ENCODE measurements at regions not wholly inside any gene's neighbourhood (a gene's known extent, or its start where the extent isn't known, plus 50 kb on each side); places are given as distances from the start of the nearest gene placed in this dataset.

DNA sequence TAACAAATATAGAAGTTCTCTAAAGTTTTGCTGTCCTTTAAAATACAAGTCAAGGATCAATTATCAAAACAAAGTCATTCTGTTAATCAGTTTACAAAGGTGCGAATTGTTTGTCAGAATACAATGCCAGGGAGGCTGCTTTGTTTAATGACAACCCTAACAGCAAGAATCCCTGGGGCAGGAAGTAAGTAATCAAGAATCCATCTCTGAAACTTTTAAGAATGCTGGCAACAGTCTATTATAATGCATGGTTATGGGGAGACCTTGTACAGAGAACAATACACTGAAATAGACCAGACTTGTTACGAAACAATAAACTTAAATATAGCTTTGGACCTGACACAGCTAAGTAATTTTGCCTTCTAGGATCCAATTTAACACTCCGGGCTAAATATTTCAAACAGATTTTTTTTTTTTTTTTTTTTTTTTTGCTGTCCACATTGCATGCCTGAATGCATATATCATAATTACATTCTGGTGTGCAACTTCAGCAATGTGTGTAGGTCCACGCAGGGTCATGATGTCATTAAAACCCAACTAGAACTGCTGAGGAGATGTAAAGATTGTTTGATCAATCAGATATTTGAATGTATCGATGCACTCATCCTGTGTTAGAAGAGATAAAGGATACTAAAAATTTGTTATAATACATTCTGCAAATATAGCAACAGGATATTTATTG lies 421.3 kb downstream of the CETN3 start:
- Mint-ChIP-seq H3K36me3 (no peaks in the 10 kb centered on the region), H3K27ac (no peak overlapping the region), H3K9me3 (peaks cover 1 to 18% (median 7%) of the 10 kb centered on the region in 6 donors), H3K4me3 (no peak overlapping the region), H3K27me3 (ENCODE audit: low read depth in 3 of 3) (peaks cover 0 to 2% (median 0%) of the 10 kb centered on the region in 3 donors), H3K4me1 (no peaks in the 10 kb centered on the region)
- DNase-seq = no peak

DNA sequence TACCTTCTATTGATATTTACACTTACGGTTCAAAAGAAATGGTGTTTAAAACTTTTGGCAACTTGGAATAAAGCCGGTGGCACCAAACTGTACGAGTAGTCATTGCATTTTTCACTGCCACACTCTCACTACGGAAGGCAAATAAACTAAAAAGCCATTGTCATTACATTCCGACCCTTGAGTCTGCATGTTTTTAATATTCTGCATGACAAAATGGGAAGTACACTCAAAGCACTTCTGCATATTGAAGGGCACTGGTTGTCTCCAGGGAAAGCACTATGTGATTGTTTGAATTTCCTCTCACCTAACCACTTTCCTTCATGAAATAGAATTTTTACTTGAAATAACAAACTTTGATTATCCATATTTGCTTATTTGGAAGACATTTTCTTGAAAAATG lies 426.3 kb downstream of the CETN3 start:
- H3K4me1 Mint-ChIP-seq = no peaks in the 10 kb centered on the region
- H3K36me3 Mint-ChIP-seq = no peaks in the 10 kb centered on the region

DNA sequence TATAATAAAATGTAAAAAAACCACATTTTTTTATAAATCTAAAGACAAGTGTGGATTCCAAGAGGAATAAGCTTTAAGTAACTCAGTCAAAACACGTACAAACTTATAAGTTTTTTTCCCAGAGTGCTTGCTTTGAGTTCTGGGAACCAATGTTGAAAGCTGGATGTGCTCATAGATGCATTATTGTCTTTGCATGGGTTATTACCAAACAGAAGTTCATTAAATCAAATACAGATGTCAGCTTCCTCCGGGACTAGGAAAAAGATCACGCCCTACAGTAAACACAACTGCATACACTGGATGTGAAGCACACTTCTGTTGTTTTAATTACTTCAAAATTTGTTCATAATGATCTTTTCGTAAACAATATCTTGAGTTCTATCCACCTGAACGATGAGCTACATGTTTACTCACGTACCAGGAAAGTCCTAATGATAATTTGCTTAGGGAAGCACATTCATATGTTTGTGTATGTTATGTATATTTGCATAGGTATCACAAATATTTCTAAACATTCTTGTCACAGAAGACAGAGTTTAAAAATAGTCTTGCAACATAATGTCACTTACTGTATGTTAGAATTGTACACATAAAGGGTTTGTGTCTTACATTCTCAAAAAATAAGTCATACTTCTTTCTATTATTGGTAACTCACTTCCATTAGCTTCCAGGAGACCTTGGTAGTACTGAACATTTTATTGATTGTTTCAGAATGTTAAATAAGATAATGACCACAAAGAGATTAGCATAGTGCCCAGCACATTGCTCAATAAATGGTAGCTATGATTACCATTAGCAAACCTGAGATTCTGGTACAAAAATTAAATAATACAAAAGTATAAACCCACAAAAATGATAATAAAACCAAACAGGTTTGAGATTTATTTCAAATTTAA lies 427.4 kb downstream of the CETN3 start:
- Mint-ChIP-seq H3K36me3 (no peaks in the 10 kb centered on the region), H3K27me3 (ENCODE audit: low read depth in 3 of 3) (no peaks in the 10 kb centered on the region), H3K4me3 (no peak overlapping the region), H3K9me3 (peaks cover 0 to 11% (median 2%) of the 10 kb centered on the region in 6 donors), H3K27ac (no peak overlapping the region), H3K4me1 (no peaks in the 10 kb centered on the region)
- no peak for DNase-seq

More for the DNA sequence above, 426.3 kb downstream of the CETN3 start:
- no peak overlapping the region for H3K27ac Mint-ChIP-seq
- H3K27me3 Mint-ChIP-seq (ENCODE audit: low read depth in 3 of 3) = no peaks in the 10 kb centered on the region
- peaks cover 0 to 20% (median 3%) of the 10 kb centered on the region in 6 donors for H3K9me3 Mint-ChIP-seq
- no peak overlapping the region for H3K4me3 Mint-ChIP-seq
- DNase-seq = no peak

DNA sequence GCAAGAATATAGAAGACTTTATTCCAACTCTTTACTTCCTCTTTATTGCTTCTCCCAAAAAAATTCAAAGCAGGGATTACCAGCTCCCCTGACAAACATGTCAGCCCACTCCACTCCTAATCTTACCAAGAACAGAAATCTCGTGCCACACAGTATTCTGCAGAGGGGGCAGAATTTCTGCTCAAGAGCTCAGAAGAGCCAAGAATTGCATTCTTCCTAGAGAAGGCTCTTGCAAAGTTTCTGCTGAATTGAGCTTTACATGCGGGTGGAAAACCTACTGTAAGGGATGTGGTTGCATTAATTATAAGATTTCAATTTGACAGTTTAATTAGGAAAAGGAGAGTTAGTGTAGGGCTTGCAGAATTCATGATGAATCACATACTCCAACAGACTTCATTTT lies 428.5 kb downstream of the CETN3 start:
- Mint-ChIP-seq H3K4me3 (no peak overlapping the region), H3K36me3 (no peaks in the 10 kb centered on the region), H3K4me1 (no peaks in the 10 kb centered on the region), H3K27me3 (ENCODE audit: low read depth in 3 of 3) (no peaks in the 10 kb centered on the region), H3K9me3 (peaks cover 0 to 7% (median 1%) of the 10 kb centered on the region in 6 donors), H3K27ac (no peak overlapping the region)
- DNase-seq = no peak

DNA sequence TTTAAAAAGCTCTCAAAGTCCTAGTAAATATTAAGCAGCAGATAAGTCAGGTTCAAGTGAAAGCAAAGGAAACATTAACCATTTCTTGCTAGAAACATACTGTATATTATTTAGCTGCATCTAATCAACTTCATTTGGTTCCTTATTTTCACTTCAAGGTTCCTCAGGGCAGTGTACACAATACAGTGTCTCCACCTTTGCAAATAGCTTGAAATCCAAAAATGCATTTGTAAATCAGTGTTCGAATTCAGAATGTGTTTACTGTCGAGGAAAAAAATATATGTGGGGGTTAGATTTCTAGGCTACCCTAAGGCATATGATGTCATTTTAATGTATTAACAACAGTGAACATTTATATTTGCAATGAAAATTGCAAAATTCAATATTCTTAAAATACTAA lies 436.0 kb downstream of the CETN3 start:
- Mint-ChIP-seq H3K27ac (no peak overlapping the region), H3K27me3 (ENCODE audit: low read depth in 3 of 3) (no peaks in the 10 kb centered on the region), H3K4me3 (no peak overlapping the region), H3K9me3 (peaks cover 0 to 10% (median 5%) of the 10 kb centered on the region in 6 donors), H3K36me3 (no peaks in the 10 kb centered on the region), H3K4me1 (no peaks in the 10 kb centered on the region)
- DNase-seq = no peak

DNA sequence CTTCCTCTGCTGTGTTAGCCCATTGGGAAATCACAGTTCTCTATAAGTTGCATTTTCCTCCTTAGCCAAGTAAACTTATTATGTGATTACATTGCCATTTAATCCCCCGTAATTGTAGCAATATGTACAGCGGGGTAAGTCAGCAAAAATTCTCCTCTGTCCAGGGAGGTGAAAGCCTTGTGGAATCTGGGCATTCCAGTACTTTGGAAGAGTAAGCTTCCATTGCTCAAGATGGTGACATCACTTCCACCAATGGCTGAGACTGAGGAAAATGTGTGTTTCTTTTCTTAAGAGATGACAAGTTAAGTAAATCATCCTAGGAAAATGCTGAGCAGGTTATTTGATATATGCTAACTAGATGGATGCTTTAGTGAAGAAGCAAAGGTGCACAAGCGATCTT lies 436.7 kb downstream of the CETN3 start:
- H3K4me1 Mint-ChIP-seq = no peaks in the 10 kb centered on the region
- H3K27ac Mint-ChIP-seq = no peak overlapping the region
- no peaks in the 10 kb centered on the region for H3K36me3 Mint-ChIP-seq
- no peak for DNase-seq
- H3K9me3 Mint-ChIP-seq = peaks cover 0 to 10% (median 4%) of the 10 kb centered on the region in 6 donors
- no peaks in the 10 kb centered on the region for H3K27me3 Mint-ChIP-seq (ENCODE audit: low read depth in 3 of 3)
- no peak overlapping the region for H3K4me3 Mint-ChIP-seq

DNA sequence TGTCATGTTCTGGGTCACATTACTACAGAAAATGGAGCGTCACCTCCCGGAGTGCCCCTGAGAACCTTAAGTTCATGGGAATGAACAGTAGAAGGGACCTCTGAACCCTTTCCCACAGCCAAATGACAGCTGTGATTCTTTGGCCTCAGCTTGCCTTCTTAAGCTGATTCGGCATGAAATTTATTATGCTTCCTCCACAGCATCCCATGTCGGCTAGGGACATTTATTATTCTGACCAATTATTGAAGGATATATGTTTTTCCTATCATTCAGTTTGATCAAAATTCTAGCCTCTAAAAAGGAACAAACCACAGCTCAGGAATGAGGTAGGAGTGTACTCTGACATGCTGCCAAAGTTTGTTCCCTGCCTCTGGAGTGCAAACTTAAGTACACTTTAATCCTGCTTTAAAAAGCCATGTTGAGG lies 440.6 kb downstream of the CETN3 start:
- no peaks in the 10 kb centered on the region for H3K4me1 Mint-ChIP-seq
- no peaks in the 10 kb centered on the region for H3K36me3 Mint-ChIP-seq
- H3K4me3 Mint-ChIP-seq = no peak overlapping the region
- H3K27ac Mint-ChIP-seq = no peak overlapping the region
- H3K27me3 Mint-ChIP-seq (ENCODE audit: low read depth in 3 of 3) = no peaks in the 10 kb centered on the region
- no peak for DNase-seq
- peaks cover 0 to 6% (median 4%) of the 10 kb centered on the region in 6 donors for H3K9me3 Mint-ChIP-seq

DNA sequence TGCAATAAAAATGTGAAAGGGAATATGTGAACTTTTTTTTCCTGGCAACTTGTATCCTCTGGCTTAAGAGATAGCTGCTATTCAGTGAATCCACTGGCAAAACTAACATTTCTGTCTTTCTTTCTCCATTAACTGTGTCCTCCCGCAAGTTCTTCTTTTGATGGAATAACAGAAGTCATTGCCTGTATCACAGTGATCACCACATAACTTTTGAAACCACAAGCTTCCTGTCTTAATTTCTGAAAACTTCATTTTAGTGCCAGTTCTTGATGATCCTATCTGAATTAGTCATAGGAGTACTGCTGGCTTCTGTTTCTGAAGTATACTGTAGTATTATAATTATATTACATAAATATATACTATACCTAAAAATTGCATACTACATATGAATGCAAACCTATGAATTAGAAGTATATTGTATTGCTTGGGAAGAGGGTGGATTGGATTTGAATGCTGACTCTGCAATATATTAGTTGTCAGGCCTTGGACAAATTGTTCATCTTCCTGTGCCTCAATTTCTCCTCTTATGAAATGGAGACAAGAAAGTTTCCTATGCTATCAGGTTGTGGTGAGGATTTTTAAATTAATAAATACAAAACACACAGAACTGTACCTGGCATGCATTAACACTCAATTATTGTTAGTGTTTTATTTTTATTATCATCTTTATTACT lies 441.6 kb downstream of the CETN3 start:
- Mint-ChIP-seq H3K9me3 (peaks cover 0 to 6% (median 4%) of the 10 kb centered on the region in 6 donors), H3K27me3 (ENCODE audit: low read depth in 3 of 3) (no peaks in the 10 kb centered on the region), H3K4me3 (no peak overlapping the region), H3K27ac (no peak overlapping the region), H3K4me1 (no peaks in the 10 kb centered on the region), H3K36me3 (no peaks in the 10 kb centered on the region)
- no peak for DNase-seq

DNA sequence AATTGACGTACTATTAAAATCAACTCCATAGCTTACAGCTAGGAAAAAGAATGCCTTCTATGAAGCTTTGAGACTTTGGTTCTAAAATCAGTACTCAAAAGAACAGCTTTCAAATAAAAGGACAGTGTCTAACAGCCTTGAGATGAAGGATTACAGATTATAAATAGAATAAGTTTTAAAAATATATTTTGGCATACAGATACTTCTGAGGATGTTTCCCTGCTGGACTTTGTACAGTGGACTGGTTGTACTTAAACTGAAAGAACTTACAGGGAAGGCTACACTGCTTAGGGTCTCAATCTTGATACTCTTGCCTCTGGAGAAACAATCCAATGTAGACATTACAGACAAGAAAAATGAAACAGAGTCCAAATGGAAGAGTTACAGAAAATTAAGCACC lies 452.7 kb downstream of the CETN3 start:
- peaks cover 0 to 2% (median 0%) of the 10 kb centered on the region in 3 donors for H3K27me3 Mint-ChIP-seq (ENCODE audit: low read depth in 3 of 3)
- no peaks in the 10 kb centered on the region for H3K36me3 Mint-ChIP-seq
- peaks cover 2 to 14% (median 3%) of the 10 kb centered on the region in 6 donors for H3K9me3 Mint-ChIP-seq
- no peak overlapping the region for H3K4me3 Mint-ChIP-seq
- DNase-seq = no peak
- H3K27ac Mint-ChIP-seq = no peak overlapping the region
- H3K4me1 Mint-ChIP-seq = no peaks in the 10 kb centered on the region

DNA sequence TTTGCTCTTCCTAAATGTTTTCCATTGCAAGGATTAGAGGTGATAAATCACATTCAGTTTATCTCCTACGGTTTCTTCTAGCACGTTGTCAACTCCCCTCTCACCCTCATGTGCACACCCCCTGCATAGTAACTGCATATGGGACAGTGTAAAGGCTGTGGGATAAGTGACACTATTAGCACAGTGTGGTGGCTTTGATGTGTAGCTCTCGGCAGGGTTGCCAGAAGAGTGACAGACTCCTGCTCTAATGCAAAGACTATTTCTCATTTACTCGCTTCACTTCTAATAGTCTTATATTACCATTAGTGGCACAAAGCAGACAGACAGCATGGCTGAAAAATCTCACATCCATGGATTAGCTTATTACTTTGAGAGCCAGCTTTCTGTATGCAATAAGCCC lies 454.6 kb downstream of the CETN3 start:
- H3K4me1 Mint-ChIP-seq = no peaks in the 10 kb centered on the region
- H3K27ac Mint-ChIP-seq = no peak overlapping the region
- H3K9me3 Mint-ChIP-seq = peaks cover 2 to 14% (median 6%) of the 10 kb centered on the region in 6 donors
- H3K36me3 Mint-ChIP-seq = no peaks in the 10 kb centered on the region
- peaks cover 0 to 2% (median 0%) of the 10 kb centered on the region in 3 donors for H3K27me3 Mint-ChIP-seq (ENCODE audit: low read depth in 3 of 3)
- no peak for DNase-seq
- no peak overlapping the region for H3K4me3 Mint-ChIP-seq

DNA sequence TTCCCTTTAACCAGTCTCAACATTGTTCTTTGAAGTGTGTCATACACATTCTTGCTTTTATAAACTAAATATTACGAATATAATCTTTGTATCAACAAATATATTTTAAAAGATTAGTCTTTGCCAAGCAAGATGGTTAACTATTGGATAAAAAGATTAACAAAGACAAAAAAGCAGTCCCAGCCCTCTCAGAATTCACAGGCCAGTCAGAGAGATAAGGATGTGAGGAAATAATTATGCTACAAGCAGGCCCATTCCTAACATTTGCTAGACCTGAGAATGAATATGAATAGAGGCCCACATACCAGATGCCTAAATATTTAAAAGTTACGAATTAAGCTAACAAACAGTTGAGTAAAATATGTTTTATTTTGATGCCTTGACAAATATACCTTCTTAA lies 457.7 kb downstream of the CETN3 start:
- Mint-ChIP-seq H3K27ac (no peak overlapping the region), H3K9me3 (peaks cover 0 to 16% (median 6%) of the 10 kb centered on the region in 6 donors), H3K4me1 (no peaks in the 10 kb centered on the region), H3K27me3 (ENCODE audit: low read depth in 3 of 3) (no peaks in the 10 kb centered on the region), H3K4me3 (no peak overlapping the region), H3K36me3 (no peaks in the 10 kb centered on the region)
- DNase-seq = no peak

DNA sequence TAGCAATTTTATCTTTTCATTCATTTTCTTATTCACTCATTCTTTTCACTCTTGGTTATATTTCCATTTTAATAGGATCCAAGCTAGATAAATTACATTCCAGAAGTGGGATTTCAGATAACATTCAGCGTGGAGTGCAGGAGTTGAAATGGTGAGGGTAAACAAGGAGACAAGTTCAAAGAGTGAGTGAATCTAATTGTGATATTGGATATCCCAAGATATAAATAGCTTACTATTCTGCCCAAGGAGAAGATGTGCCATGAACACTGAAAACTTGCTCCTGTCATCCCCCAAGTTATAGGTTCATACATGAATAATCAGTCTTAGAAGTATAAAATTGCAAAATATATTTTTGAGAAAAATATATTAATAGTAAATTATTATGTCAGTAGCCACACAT lies 459.3 kb downstream of the CETN3 start:
- Mint-ChIP-seq H3K9me3 (peaks cover 0 to 18% (median 8%) of the 10 kb centered on the region in 6 donors), H3K4me1 (no peaks in the 10 kb centered on the region), H3K27ac (no peak overlapping the region), H3K4me3 (no peak overlapping the region), H3K27me3 (ENCODE audit: low read depth in 3 of 3) (no peaks in the 10 kb centered on the region), H3K36me3 (no peaks in the 10 kb centered on the region)
- no peak for DNase-seq

DNA sequence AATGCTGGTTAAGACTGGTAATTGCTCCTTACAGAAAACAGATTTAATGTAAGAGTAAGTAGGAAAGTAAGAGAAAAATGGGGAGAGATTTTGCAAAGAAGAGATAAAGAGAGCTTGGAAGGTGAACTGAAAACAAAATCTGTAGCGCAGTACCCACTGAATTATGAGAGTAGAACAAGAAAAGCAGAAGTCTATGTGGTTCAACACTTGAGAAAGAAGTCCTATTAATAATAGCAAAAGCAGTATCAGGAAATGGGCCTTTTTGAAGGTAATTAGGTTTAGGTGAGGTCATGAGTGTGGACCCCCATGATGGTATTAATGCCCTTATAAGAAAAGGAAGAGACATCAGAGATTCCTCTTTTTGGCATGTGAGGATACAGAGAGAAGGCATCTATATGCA lies 460.6 kb downstream of the CETN3 start:
- Mint-ChIP-seq H3K27me3 (ENCODE audit: low read depth in 3 of 3) (peaks cover 0 to 2% (median 0%) of the 10 kb centered on the region in 3 donors), H3K36me3 (no peaks in the 10 kb centered on the region), H3K27ac (no peak overlapping the region), H3K9me3 (peaks cover 0 to 18% (median 6%) of the 10 kb centered on the region in 6 donors), H3K4me3 (no peak overlapping the region), H3K4me1 (no peaks in the 10 kb centered on the region)
- no peak for DNase-seq

DNA sequence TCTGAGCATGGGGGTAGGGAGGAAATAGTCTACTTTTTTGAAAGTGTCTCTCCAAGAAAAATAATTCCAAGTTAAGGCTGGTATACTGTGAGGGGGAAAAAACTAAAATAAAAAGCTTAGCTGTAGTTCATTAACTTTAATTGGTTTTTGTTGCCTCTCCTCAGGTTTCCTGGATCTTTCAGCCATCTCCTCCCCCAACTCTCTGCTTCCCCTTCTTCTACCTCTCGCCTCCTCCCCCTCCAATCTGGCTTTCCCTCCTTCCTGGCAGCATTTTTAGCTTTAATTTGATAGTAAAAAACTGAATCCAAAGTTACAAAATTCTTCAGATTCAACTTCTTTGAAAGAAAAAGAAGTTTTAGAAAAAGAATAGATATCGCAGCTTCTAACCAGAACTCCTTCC lies 462.6 kb downstream of the CETN3 start:
- no peak for DNase-seq
- Mint-ChIP-seq H3K9me3 (peaks cover 0 to 18% (median 3%) of the 10 kb centered on the region in 6 donors), H3K4me1 (no peaks in the 10 kb centered on the region), H3K27ac (no peak overlapping the region), H3K4me3 (no peak overlapping the region), H3K36me3 (no peaks in the 10 kb centered on the region), H3K27me3 (ENCODE audit: low read depth in 3 of 3) (peaks cover 0 to 2% (median 0%) of the 10 kb centered on the region in 3 donors)

All from immature natural killer cell (primary cell).